ENCODE measurements at regions not wholly inside any gene's neighbourhood (a gene's known extent, or its start where the extent isn't known, plus 50 kb on each side); places are given as distances from the start of the nearest gene placed in this dataset.

DNA sequence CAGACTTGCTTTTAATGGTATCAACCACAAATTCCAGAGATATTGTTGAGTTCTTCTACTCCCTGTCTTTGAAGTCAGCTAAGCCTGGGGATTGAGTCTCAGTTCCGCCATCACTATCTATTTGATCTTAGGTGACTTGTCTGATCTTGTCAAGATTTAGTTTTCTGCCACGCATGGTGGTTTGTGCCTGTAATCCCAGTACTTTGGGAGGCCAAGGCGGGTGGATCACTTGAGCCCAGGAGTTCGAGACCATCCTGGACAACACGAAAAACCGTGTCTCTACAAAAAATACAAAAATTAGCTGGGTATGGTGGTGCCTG lies 376.9 kb downstream of the FGF9 start (continued):
- TF ChIP-seq CHD7 (IDR thresholded peaks at IDR 0.05; ENCODE audit: insufficient replicate concordance, low read length), result no peak
- no peak for TF ChIP-seq CHD1 (IDR thresholded peaks at IDR 0.05; ENCODE audit: low read depth, low read length)
